ENCODE measurements at regions not wholly inside any gene's neighbourhood (a gene's known extent, or its start where the extent isn't known, plus 50 kb on each side); places are given as distances from the start of the nearest gene placed in this dataset.
"Not testable (repeated sequence)": the region's sequence is repeated elsewhere in the genome, so short reads cannot be mapped to it uniquely, and the experiment has no call there.

GRCh38 chr6:47174502-47175023, 132.4 kb upstream of the ADGRF1 start:
- Histone ChIP-seq H3K9me2 (ENCODE audit: low read depth, low read length) (no peaks in the 10 kb centered on the region), H3K4me1 (ENCODE audit: insufficient read depth, low read length, severe bottlenecking) (no peaks in the 10 kb centered on the region), H4K20me1 (ENCODE audit: insufficient read depth, low read length) (no peaks in the 10 kb centered on the region), H3K9ac (ENCODE audit: low read length) (no peak overlapping the region), H3K4me3 (ENCODE audit: low read depth, low read length, poor library complexity, severe bottlenecking) (no peak overlapping the region), H3K27me3 (ENCODE audit: insufficient read depth, low read length) (no peaks in the 10 kb centered on the region), H3K9me3 (ENCODE audit: low read length) (no peaks in the 10 kb centered on the region), H3K36me3 (ENCODE audit: insufficient read depth, low read length) (no peaks in the 10 kb centered on the region), H3F3A (ENCODE audit: insufficient read depth, low read length) (no peaks in the 10 kb centered on the region), H2AFZ (ENCODE audit: low read length) (no peak overlapping the region), H3K79me2 (ENCODE audit: insufficient read depth, low read length) (no peaks in the 10 kb centered on the region), H3K4me2 (ENCODE audit: low read length) (no peak overlapping the region), H3K27ac (ENCODE audit: low read depth, low read length, poor library complexity, severe bottlenecking) (no peak overlapping the region)
- TF ChIP-seq EZH2 (IDR thresholded peaks at IDR 0.05; ENCODE audit: borderline replicate concordance, low read length), result no peak
- no peak for TF ChIP-seq CTCF (IDR thresholded peaks at IDR 0.05; ENCODE audit: low read length)

GRCh38 chr6:47174063-47174462, 131.9 kb upstream of the ADGRF1 start:
- not testable (repeated sequence) for H3F3A ChIP-seq (ENCODE audit: insufficient read depth, low read length); H3K4me3 ChIP-seq (ENCODE audit: low read depth, low read length, poor library complexity, severe bottlenecking); H3K79me2 ChIP-seq (ENCODE audit: insufficient read depth, low read length)

GRCh38 chr6:47173145-47173544, 131.0 kb upstream of the ADGRF1 start:
- not testable (repeated sequence) for H3K27me3 ChIP-seq (ENCODE audit: insufficient read depth, low read length); H3K27ac ChIP-seq (ENCODE audit: low read depth, low read length, poor library complexity, severe bottlenecking); H3K36me3 ChIP-seq (ENCODE audit: insufficient read depth, low read length); H2AFZ ChIP-seq (ENCODE audit: low read length); H3K79me2 ChIP-seq (ENCODE audit: insufficient read depth, low read length); H4K20me1 ChIP-seq (ENCODE audit: insufficient read depth, low read length); H3K9me3 ChIP-seq (ENCODE audit: low read length); H3K9me2 ChIP-seq (ENCODE audit: low read depth, low read length); H3K4me2 ChIP-seq (ENCODE audit: low read length); H3K4me3 ChIP-seq (ENCODE audit: low read depth, low read length, poor library complexity, severe bottlenecking); H3K9ac ChIP-seq (ENCODE audit: low read length); H3F3A ChIP-seq (ENCODE audit: insufficient read depth, low read length); H3K4me1 ChIP-seq (ENCODE audit: insufficient read depth, low read length, severe bottlenecking)

More at GRCh38 chr6:47174063-47174462, 131.9 kb upstream of the ADGRF1 start:
- not testable (repeated sequence) for H2AFZ ChIP-seq (ENCODE audit: low read length); H4K20me1 ChIP-seq (ENCODE audit: insufficient read depth, low read length); H3K9me3 ChIP-seq (ENCODE audit: low read length); H3K9me2 ChIP-seq (ENCODE audit: low read depth, low read length); H3K27me3 ChIP-seq (ENCODE audit: insufficient read depth, low read length); H3K4me1 ChIP-seq (ENCODE audit: insufficient read depth, low read length, severe bottlenecking); H3K4me2 ChIP-seq (ENCODE audit: low read length); H3K36me3 ChIP-seq (ENCODE audit: insufficient read depth, low read length); H3K27ac ChIP-seq (ENCODE audit: low read depth, low read length, poor library complexity, severe bottlenecking); H3K9ac ChIP-seq (ENCODE audit: low read length)

- no peak overlapping the region for H2AFZ ChIP-seq (ENCODE audit: low read length)
- no peak overlapping the region for H3K27ac ChIP-seq (ENCODE audit: low read depth, low read length, poor library complexity, severe bottlenecking)
- no peaks in the 10 kb centered on the region for H3F3A ChIP-seq (ENCODE audit: insufficient read depth, low read length)
- no peak overlapping the region for H3K4me2 ChIP-seq (ENCODE audit: low read length)
- H3K4me1 ChIP-seq (ENCODE audit: insufficient read depth, low read length, severe bottlenecking), result no peaks in the 10 kb centered on the region
- no peaks in the 10 kb centered on the region for H4K20me1 ChIP-seq (ENCODE audit: insufficient read depth, low read length)
- H3K9ac ChIP-seq (ENCODE audit: low read length), result no peak overlapping the region
- TF ChIP-seq CTCF (IDR thresholded peaks at IDR 0.05; ENCODE audit: low read length), result no peak
- TF ChIP-seq EZH2 (IDR thresholded peaks at IDR 0.05; ENCODE audit: borderline replicate concordance, low read length), result no peak
- no peaks in the 10 kb centered on the region for H3K27me3 ChIP-seq (ENCODE audit: insufficient read depth, low read length)
- no peak overlapping the region for H3K4me3 ChIP-seq (ENCODE audit: low read depth, low read length, poor library complexity, severe bottlenecking)
- no peaks in the 10 kb centered on the region for H3K79me2 ChIP-seq (ENCODE audit: insufficient read depth, low read length)
- H3K36me3 ChIP-seq (ENCODE audit: insufficient read depth, low read length), result no peaks in the 10 kb centered on the region
- no peaks in the 10 kb centered on the region for H3K9me3 ChIP-seq (ENCODE audit: low read length)
- H3K9me2 ChIP-seq (ENCODE audit: low read depth, low read length), result no peaks in the 10 kb centered on the region
Observed at GRCh38 chr6:47170617-47170947, 128.4 kb upstream of the ADGRF1 start.
